ENCODE measurements at regions not wholly inside any gene's neighbourhood (a gene's known extent, or its start where the extent isn't known, plus 50 kb on each side); places are given as distances from the start of the nearest gene placed in this dataset.

GRCh38 chrX:113512700-113513395, 672.2 kb upstream of the AMOT start:
- WGBS, 2 experiments (ENCODE audit: extremely low coverage in 1 of 2, insufficient coverage in 1 of 2, insufficient read length in 1 of 2, insufficient replicate concordance in 2 of 2, low coverage in 1 of 2, low lambda C conversion rate in 2 of 2, missing lambda C conversion rate in 1 of 2) = 91% methylated on average over 6 of the region's 7 CpGs; no CpG with 5 or more reads in 1 of the 2 experiments
- Histone ChIP-seq H4K91ac (replicated peaks; ENCODE audit: insufficient read length, low read length) (no peak overlapping the region), H4K5ac (ENCODE audit: insufficient read length, low read depth, low read length) (no peak overlapping the region), H3K9ac (replicated peaks in 1 of 4; ENCODE audit: extremely low read depth in 1 of 4, low read depth in 3 of 4, low read length in 3 of 4) (no peak overlapping the region), H3K14ac (ENCODE audit: insufficient read length) (no peak overlapping the region), H3K79me2 (ENCODE audit: control insufficient read depth in 1 of 2, insufficient read depth in 2 of 2, low read length in 2 of 2) (no peaks in the 10 kb centered on the region), H4K20me1 (replicated peaks in 1 of 2; ENCODE audit: control insufficient read depth in 1 of 2, insufficient read depth in 2 of 2, low read length in 2 of 2) (no peaks in the 10 kb centered on the region), H3K56ac (replicated peaks; ENCODE audit: insufficient read length, low read depth, low read length) (no peak overlapping the region), H2BK15ac (ENCODE audit: low read length) (no peak overlapping the region), H2BK120ac (replicated peaks; ENCODE audit: low read depth, low read length) (no peak overlapping the region), H3K4me1 (replicated peaks in 1 of 4; ENCODE audit: control insufficient read depth in 3 of 4, insufficient read depth in 4 of 4, low read length in 3 of 4) (peaks cover 0 to 4% (median 0%) of the 10 kb centered on the region in 4 experiments; a peak in 2 of 7 replicates), H3K18ac (ENCODE audit: extremely low read depth, low read length) (no peak overlapping the region), H3K79me1 (ENCODE audit: low read depth, low read length) (no peaks in the 10 kb centered on the region), H4K8ac (ENCODE audit: extremely low read depth, insufficient read depth, low read length) (no peak overlapping the region), H3K4ac (replicated peaks; ENCODE audit: insufficient read length, low read depth, low read length) (no peak overlapping the region), H2AK5ac (ENCODE audit: low read depth, low read length) (no peak overlapping the region), H2BK20ac (ENCODE audit: low read length) (no peak overlapping the region), H3K27me3 (replicated peaks in 1 of 4; ENCODE audit: control insufficient read depth in 3 of 4, extremely low read depth in 1 of 4, insufficient read depth in 3 of 4, low read length in 3 of 4) (no peaks in the 10 kb centered on the region), H3K36me3 (ENCODE audit: control insufficient read depth in 2 of 4, insufficient read depth in 4 of 4, low read length in 3 of 4) (no peaks in the 10 kb centered on the region), H3K9me3 (ENCODE audit: insufficient read depth in 2 of 2, low read depth in 1 of 2, low read length in 1 of 2) (no peaks in the 10 kb centered on the region), H2AFZ (ENCODE audit: low read length) (no peak overlapping the region), H3K27ac (ENCODE audit: low read depth, low read length) (no peak overlapping the region), H3K23me2 (ENCODE audit: low read depth, low read length) (no peaks in the 10 kb centered on the region; the same call in 1 of the 2 replicates), H3K23ac (ENCODE audit: insufficient read length) (no peak overlapping the region), H3K4me2 (ENCODE audit: insufficient read depth in 1 of 2, low read depth in 2 of 2, low read length in 2 of 2) (no peak overlapping the region), H2BK12ac (ENCODE audit: low read depth, low read length) (no peak overlapping the region), H2BK5ac (ENCODE audit: low read depth, low read length) (no peak overlapping the region), H3K4me3 (ENCODE audit: extremely low read depth in 1 of 4, insufficient read depth in 2 of 4, low read depth in 3 of 4, low read length in 4 of 4) (no peak overlapping the region)
- DNase-seq (ENCODE audit: low read depth in 1 of 2, low spot score in 2 of 2) = no peak
- FAIRE-seq = no peak
- CTCF ChIA-PET (ENCODE audit: partially characterized antibody) = interaction anchor here (0.5 kb wide), 1 partner anchor 8 kb away, joined by 3 read pairs; no protein-coding TSS in a partner anchor
- POLR2A ChIA-PET (ENCODE audit: partially characterized antibody) = no interaction called here
- TF ChIP-seq CHD2 (IDR thresholded peaks at IDR 0.05; ENCODE audit: low read length) = no peak
- TF ChIP-seq RAD21 (IDR thresholded peaks at IDR 0.05 in 1 of 2, conservative IDR thresholded peaks at IDR 0.05 in 1 of 2; ENCODE audit: low read depth in 2 of 2, low read length in 2 of 2) = no peak
- TF ChIP-seq CEBPB (IDR thresholded peaks at IDR 0.05; ENCODE audit: low read depth, low read length) = no peak
- TF ChIP-seq GABPA (IDR thresholded peaks at IDR 0.05; ENCODE audit: borderline replicate concordance, insufficient read depth, low read length) = no peak
- TF ChIP-seq RXRA (IDR thresholded peaks at IDR 0.05; ENCODE audit: insufficient read depth, low read depth, low read length) = no peak
- no peak for TF ChIP-seq KDM5A (IDR thresholded peaks at IDR 0.05; ENCODE audit: low read length)
- TF ChIP-seq KDM4A (IDR thresholded peaks at IDR 0.05; ENCODE audit: low read depth, low read length, severe bottlenecking) = no peak
- TF ChIP-seq, protein P1, sequence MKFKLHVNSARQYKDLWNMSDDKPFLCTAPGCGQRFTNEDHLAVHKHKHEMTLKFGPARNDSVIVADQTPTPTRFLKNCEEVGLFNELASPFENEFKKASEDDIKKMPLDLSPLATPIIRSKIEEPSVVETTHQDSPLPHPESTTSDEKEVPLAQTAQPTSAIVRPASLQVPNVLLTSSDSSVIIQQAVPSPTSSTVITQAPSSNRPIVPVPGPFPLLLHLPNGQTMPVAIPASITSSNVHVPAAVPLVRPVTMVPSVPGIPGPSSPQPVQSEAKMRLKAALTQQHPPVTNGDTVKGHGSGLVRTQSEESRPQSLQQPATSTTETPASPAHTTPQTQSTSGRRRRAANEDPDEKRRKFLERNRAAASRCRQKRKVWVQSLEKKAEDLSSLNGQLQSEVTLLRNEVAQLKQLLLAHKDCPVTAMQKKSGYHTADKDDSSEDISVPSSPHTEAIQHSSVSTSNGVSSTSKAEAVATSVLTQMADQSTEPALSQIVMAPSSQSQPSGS (IDR thresholded peaks at IDR 0.05; ENCODE audit: low read length) = no peak
- no peak for TF ChIP-seq POU5F1 (IDR thresholded peaks at IDR 0.05; ENCODE audit: low read depth, low read length)
- TF ChIP-seq GTF2F1 (IDR thresholded peaks at IDR 0.05; ENCODE audit: borderline replicate concordance, low read depth, low read length) = no peak
